Superior temporal gyrus (tissue), 1 donor: ENCODE measurements at regions not wholly inside any gene's neighbourhood (a gene's known extent, or its start where the extent isn't known, plus 50 kb on each side); places are given as distances from the start of the nearest gene placed in this dataset.
A peak's percentile ranks its signal among the peaks of the same experiment; 100 is the strongest.

Experiments used
- DNase-seq: peaks from one replicate; pipeline ENCODE4 v3.0.0-alpha.2; 2016; ENCODE audit errors: extremely low spot score

- DNase-seq, result no peak
Measured at GRCh38 chr21:37967036-37967435, 50.8 kb upstream of the KCNJ6 start.

- no peak for DNase-seq
Measured at GRCh38 chr21:37968744-37969143, 52.5 kb upstream of the KCNJ6 start.

GRCh38 chr21:37970548-37970947, 54.3 kb upstream of the KCNJ6 start:
- DNase-seq, result no peak

- DNase-seq, result no peak
Measured at GRCh38 chr21:37971390-37971950, 55.2 kb upstream of the KCNJ6 start.

GRCh38 chr21:37974081-37974480, 57.8 kb upstream of the KCNJ6 start:
- DNase-seq, result no peak

- no peak for DNase-seq
Measured at GRCh38 chr21:37982496-37983318, 66.5 kb upstream of the KCNJ6 start.

GRCh38 chr21:37983336-37984095, 67.3 kb upstream of the KCNJ6 start:
- no peak for DNase-seq

- DNase-seq, result no peak
Measured at GRCh38 chr21:37984416-37984815, 68.2 kb upstream of the KCNJ6 start.

GRCh38 chr21:37986000-37986399, 69.7 kb upstream of the KCNJ6 start:
- DNase-seq, result no peak

- DNase-seq, result no peak
Measured at GRCh38 chr21:37986751-37987399, 70.6 kb upstream of the KCNJ6 start.

GRCh38 chr21:37987668-37988067, 71.4 kb upstream of the KCNJ6 start:
- no peak for DNase-seq

- DNase-seq, result no peak
Measured at GRCh38 chr21:37993071-37993470, 76.8 kb upstream of the KCNJ6 start.

- no peak for DNase-seq
Measured at GRCh38 chr21:37994211-37994610, 78.0 kb upstream of the KCNJ6 start.

GRCh38 chr21:38012672-38013071, 96.4 kb upstream of the KCNJ6 start:
- peak; percentile 45 for DNase-seq

- no peak for DNase-seq
Measured at GRCh38 chr21:38013741-38014140, 97.5 kb upstream of the KCNJ6 start.

GRCh38 chr21:38014298-38014697, 98.0 kb upstream of the KCNJ6 start:
- no peak for DNase-seq

- DNase-seq, result no peak
Measured at GRCh38 chr21:38027901-38028498, 111.7 kb upstream of the KCNJ6 start.

- DNase-seq, result no peak
Measured at GRCh38 chr21:38032082-38032801, 116.0 kb upstream of the KCNJ6 start.

GRCh38 chr21:38036016-38036415, 119.8 kb upstream of the KCNJ6 start:
- no peak for DNase-seq

GRCh38 chr21:38037416-38037815, 121.2 kb upstream of the KCNJ6 start:
- no peak for DNase-seq

GRCh38 chr21:38039369-38039768, 123.1 kb upstream of the KCNJ6 start:
- no peak for DNase-seq
